ENCODE measurements at regions not wholly inside any gene's neighbourhood (a gene's known extent, or its start where the extent isn't known, plus 50 kb on each side); places are given as distances from the start of the nearest gene placed in this dataset.

DNA sequence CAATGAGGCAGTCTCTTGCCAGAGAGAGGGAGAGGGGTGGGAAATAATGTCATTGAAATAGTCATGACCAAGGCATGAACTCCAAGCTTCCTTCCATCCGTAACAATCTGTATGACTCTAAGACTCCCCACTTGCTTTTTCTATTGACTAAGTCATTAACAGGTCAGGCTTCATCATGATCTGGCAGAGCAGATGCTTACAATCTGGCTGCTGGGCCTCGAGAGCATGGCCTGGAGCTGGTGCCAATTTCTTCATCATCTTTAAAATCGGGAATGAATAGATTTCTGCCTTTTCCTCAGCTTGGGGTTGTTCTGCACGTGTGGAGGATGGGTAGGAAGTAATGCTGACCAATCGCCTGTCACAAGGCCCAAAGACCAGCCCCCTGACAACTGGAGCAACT lies 280.6 kb upstream of the CLNK start:
- TF ChIP-seq YY1 (IDR thresholded peaks at IDR 0.05; ENCODE audit: insufficient read depth, insufficient read length) (no peak), ZNF274 (IDR thresholded peaks at IDR 0.05; ENCODE audit: low read depth, low read length) (no peak)

Data from NT2/D1 (cell line).